OCI-LY3 (cell line): ENCODE measurements at regions not wholly inside any gene's neighbourhood (a gene's known extent, or its start where the extent isn't known, plus 50 kb on each side); places are given as distances from the start of the nearest gene placed in this dataset.

Experiments used
- H2AFZ ChIP-seq: fragments of 200-600, 300-600 bp; shearing (Covaris generic); 2 replicates; pipeline ENCODE4 v1.6.0; 2014; ENCODE audit warnings: antibody characterized with exemption, low read depth, low read length
- H3K27ac ChIP-seq: fragments of 200-600, 300-600 bp; sonication (generic); 2 replicates; pipeline ENCODE4 v1.5.1; 2014; ENCODE audit warnings: mild to moderate bottlenecking, low read length, moderate library complexity, mixed read lengths
- H3K27me3 ChIP-seq: fragments of 200-600, 300-600 bp; sonication (generic); 2 replicates; pipeline ENCODE4 v1.6.1; 2014; ENCODE audit warnings: low read depth, low read length, mixed read lengths
- H3K36me3 ChIP-seq: fragments of 200-600, 300-600 bp; sonication (generic); replicated peaks from 2 replicates; pipeline ENCODE3; 2014; ENCODE audit warnings: low read depth, low read length, mixed read lengths
- H3K4me1 ChIP-seq: fragments of 300-600, 200-600 bp; sonication (generic); 2 replicates; pipeline ENCODE4 v1.6.1; 2014; ENCODE audit warnings: low read length, mixed read lengths
- H3K4me2 ChIP-seq: fragments of 200-600, 300-600 bp; sonication (generic); 2 replicates; pipeline ENCODE4 v1.6.1; 2014; ENCODE audit warnings: low read length, mixed read lengths
- H3K4me3 ChIP-seq: fragments of 300-600, 200-600 bp; sonication (generic); 2 replicates; pipeline ENCODE4 v1.5.1; 2014; ENCODE audit warnings: antibody characterized with exemption, mild to moderate bottlenecking, low read length, moderate library complexity
- H3K79me2 ChIP-seq: fragments of 300-600, 200-600 bp; shearing (Covaris generic); 2 replicates; pipeline ENCODE4 v1.6.1; 2014; ENCODE audit warnings: mild to moderate bottlenecking, low read length, mixed read lengths
- H3K9ac ChIP-seq: fragments of 300-600, 200-600 bp; shearing (Covaris generic); 2 replicates; pipeline ENCODE4 v1.6.0; 2014; ENCODE audit warnings: mild to moderate bottlenecking, low read length, moderate library complexity
- H3K9me3 ChIP-seq: fragments of 200-600, 300-600 bp; shearing (Covaris generic); 2 replicates; pipeline ENCODE4 v1.6.1; 2014; ENCODE audit warnings: low read length, mixed read lengths; ENCODE audit not compliant: insufficient read depth
- H4K20me1 ChIP-seq: fragments of 200-600, 300-600 bp; sonication (generic); 2 replicates; pipeline ENCODE4 v1.6.1; 2016; ENCODE audit warnings: low read length, mixed read lengths; ENCODE audit not compliant: insufficient read depth
- CTCF ChIP-seq: fragments of 200-600, 300-600 bp; sonication (generic); IDR thresholded peaks from 2 replicates; pipeline ENCODE4 v1.5.1; 2014; ENCODE audit warnings: antibody characterized with exemption, low read length, low read depth
- EZH2phosphoT487 ChIP-seq: fragments of 200-600 bp; shearing (Covaris generic); IDR thresholded peaks from 2 replicates; pipeline ENCODE4 v1.6.1; 2018; ENCODE audit warnings: antibody characterized with exemption, mixed run types, low read depth

- no peak overlapping the region for H2AFZ ChIP-seq
- H3K4me3 ChIP-seq: no peak overlapping the region
- no peaks in the 10 kb centered on the region for H3K36me3 ChIP-seq
- peaks cover 19% of the 10 kb centered on the region; the same call in 1 of the 2 replicates for H3K27me3 ChIP-seq
- no peaks in the 10 kb centered on the region for H4K20me1 ChIP-seq
- H3K9me3 ChIP-seq: no peaks in the 10 kb centered on the region
- H3K4me2 ChIP-seq: no peak overlapping the region
- H3K4me1 ChIP-seq: no peaks in the 10 kb centered on the region
- no peaks in the 10 kb centered on the region for H3K79me2 ChIP-seq
- TF ChIP-seq EZH2phosphoT487 (no peak), CTCF (no peak)
- no peak overlapping the region for H3K27ac ChIP-seq
- H3K9ac ChIP-seq: no peak overlapping the region
Measured at GRCh38 chr2:38155015-38155414, 79.1 kb upstream of the CYP1B1 start.

GRCh38 chr2:38154395-38154794 is 78.4 kb upstream of the CYP1B1 start:
- Histone ChIP-seq H2AFZ (no peak overlapping the region), H3K9me3 (no peaks in the 10 kb centered on the region), H3K4me2 (no peak overlapping the region), H3K4me3 (no peak overlapping the region), H3K27me3 (peaks cover 19% of the 10 kb centered on the region; the same call in 1 of the 2 replicates), H4K20me1 (no peaks in the 10 kb centered on the region), H3K27ac (no peak overlapping the region), H3K9ac (no peak overlapping the region), H3K4me1 (no peaks in the 10 kb centered on the region), H3K79me2 (no peaks in the 10 kb centered on the region), H3K36me3 (no peaks in the 10 kb centered on the region)
- TF ChIP-seq CTCF (no peak), EZH2phosphoT487 (no peak)

- TF ChIP-seq EZH2phosphoT487 (no peak), CTCF (no peak)
Measured at GRCh38 chr2:38153476-38154135, 77.7 kb upstream of the CYP1B1 start.

GRCh38 chr2:38152913-38153312 is 77.0 kb upstream of the CYP1B1 start:
- no peak overlapping the region for H3K27ac ChIP-seq
- no peaks in the 10 kb centered on the region for H3K9me3 ChIP-seq
- H3K9ac ChIP-seq: no peak overlapping the region
- H2AFZ ChIP-seq: no peak overlapping the region
- H3K36me3 ChIP-seq: no peaks in the 10 kb centered on the region
- no peaks in the 10 kb centered on the region for H4K20me1 ChIP-seq
- no peak overlapping the region for H3K4me2 ChIP-seq
- H3K4me1 ChIP-seq: no peaks in the 10 kb centered on the region
- H3K79me2 ChIP-seq: no peaks in the 10 kb centered on the region
- peaks cover 19% of the 10 kb centered on the region; the same call in 1 of the 2 replicates for H3K27me3 ChIP-seq
- no peak for TF ChIP-seq EZH2phosphoT487
- TF ChIP-seq CTCF: no peak
- no peak overlapping the region for H3K4me3 ChIP-seq

More at GRCh38 chr2:38153476-38154135, 77.7 kb upstream of the CYP1B1 start:
- no peak overlapping the region for H3K4me3 ChIP-seq
- no peaks in the 10 kb centered on the region for H3K4me1 ChIP-seq
- H3K9me3 ChIP-seq: no peaks in the 10 kb centered on the region
- H3K79me2 ChIP-seq: no peaks in the 10 kb centered on the region
- no peaks in the 10 kb centered on the region for H3K36me3 ChIP-seq
- H3K4me2 ChIP-seq: no peak overlapping the region
- H3K27ac ChIP-seq: no peak overlapping the region
- H3K27me3 ChIP-seq: peaks cover 19% of the 10 kb centered on the region; the same call in 1 of the 2 replicates
- no peak overlapping the region for H2AFZ ChIP-seq
- no peak overlapping the region for H3K9ac ChIP-seq
- H4K20me1 ChIP-seq: no peaks in the 10 kb centered on the region
